AG20443 (cell line): ENCODE measurements at regions not wholly inside any gene's neighbourhood (a gene's known extent, or its start where the extent isn't known, plus 50 kb on each side); places are given as distances from the start of the nearest gene placed in this dataset.

Experiments
- DNase-seq: peaks from one replicate; pipeline ENCODE4 v3.0.0; 2012; ENCODE audit warnings: low spot score, mixed read lengths

GRCh38 chr12:39240587-39240986 is 202.3 kb downstream of the KIF21A start:
- no peak for DNase-seq

DNA sequence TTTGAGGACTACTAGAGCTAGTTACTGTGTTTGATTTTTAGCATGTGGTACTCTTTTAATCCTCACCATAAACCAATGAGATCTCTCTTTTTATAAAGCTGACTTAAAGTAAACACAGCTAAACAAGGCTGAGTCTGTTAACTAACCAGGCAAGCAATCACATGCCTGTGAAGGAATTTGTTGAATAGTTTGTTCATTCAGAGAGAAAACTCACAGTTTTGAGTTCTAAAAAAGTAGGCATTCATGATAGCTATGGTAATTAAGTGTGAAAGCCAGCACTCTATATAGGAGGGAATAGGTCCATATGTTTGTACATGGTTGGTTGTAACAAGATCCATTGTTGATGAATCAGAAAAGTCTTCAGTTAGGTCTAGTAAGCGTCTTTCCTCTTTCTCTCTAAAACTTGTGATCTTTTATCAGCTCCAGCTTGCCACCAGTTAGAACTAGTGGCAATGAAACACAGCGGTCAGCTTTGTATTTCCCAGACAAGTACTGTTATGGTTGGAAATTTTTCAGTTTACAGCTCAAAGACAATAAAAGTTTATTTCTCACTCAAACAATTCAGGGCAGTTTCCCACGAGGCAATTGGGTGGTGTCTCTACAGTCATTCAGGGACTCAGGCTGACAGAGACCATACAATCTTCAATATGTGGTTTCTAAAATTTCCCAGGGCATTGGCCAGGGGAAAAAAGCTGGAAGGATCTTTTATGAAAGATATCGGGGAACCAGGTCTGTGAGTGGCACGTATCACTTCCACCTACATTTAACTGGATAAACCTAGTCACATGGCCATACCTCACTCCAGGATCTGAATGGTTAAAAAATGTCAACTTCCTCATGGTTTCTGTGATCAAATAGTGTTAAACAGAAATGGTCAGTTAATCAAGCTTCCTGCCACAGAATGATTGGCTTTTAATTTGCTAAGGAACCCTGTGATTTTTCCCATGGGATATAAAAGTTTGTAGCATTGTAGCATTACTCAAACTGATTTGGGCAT is 203.1 kb downstream of the KIF21A start:
- DNase-seq, result no peak

- DNase-seq, result peak; percentile 10
These were observed 205.9 kb downstream of the KIF21A start for GRCh38 chr12:39237004-39237403.

- DNase-seq, result no peak
These were observed 206.7 kb downstream of the KIF21A start for GRCh38 chr12:39235990-39236767.

DNA sequence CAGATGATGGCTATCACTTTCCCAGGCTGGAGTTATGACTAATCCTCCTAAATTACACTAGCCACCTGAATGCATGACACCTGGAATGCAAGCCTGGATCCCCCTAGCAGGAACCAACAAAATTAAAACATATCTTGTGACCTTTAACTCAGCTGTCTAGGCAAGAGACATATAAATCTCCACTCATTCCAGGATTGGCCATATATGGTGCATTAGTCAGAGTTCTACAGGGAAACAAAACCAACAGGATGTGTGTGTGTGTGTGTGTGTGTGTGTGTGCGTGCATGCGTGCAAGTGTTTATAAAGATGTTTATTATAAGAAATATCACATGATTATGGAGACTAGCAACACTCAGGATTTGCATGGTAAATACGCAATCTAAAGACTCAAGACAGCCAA is 212.8 kb downstream of the KIF21A start:
- no peak for DNase-seq

DNA sequence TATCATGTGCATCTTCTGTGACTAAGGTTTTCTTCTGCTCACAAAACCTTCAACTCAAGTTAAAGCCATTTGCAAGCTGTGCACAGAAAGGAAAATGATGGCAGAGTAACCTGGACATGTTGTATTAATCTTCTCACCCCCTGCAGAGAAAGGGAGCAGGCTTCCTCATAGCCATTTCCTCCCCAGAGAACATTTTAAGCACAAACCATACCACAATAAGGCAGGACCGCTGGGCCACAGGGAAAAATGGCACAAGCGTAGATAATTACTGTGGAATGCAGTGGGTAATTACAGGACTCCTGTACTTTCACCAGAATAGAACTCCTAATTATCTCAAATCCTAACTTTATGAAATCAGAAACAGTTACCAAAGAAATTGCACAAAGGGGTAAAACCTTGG is 215.7 kb downstream of the KIF21A start:
- DNase-seq, result no peak

DNA sequence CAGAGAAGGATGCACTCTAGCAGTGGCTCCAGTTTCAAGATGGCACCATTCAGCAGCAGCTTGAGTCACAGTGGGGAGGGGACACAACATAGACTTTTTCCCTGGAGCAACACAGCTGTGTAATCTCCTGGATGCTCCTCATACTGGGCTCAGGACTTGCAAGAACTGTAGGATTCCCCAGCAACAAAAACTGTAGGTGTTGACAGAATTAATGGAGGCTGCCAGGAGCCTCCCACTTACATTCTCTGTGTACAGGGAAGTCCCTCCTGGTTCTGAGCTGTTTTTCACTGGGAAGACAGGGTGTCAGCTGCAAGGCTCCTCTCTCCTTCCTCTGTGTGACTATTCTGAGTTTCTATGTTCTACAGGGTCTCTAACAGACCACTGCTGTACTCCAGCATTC is 217.9 kb downstream of the KIF21A start:
- no peak for DNase-seq

- no peak for DNase-seq
These were observed 237.0 kb downstream of the KIF21A start for GRCh38 chr12:39205969-39206368.

- no peak for DNase-seq
These were observed 243.6 kb downstream of the KIF21A start for GRCh38 chr12:39199351-39199750.

DNA sequence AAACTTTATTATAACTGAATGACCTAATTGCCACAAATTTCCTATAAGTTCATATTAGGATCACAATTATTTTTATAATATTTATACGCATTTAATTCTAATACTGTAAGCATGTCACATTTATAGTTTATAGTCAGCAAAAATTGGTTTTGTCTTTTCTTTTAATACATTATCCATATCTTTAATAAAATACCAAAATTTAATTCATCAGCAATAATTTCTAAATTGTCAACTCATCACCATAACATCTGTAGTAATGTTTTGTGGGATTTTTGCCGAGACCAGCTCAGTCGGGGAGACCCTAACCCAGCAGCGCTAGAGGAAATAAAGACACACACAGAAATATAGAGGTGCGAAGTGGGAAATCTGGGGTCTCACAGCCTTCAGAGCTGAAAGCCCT is 254.2 kb downstream of the KIF21A start:
- DNase-seq, result no peak

DNA sequence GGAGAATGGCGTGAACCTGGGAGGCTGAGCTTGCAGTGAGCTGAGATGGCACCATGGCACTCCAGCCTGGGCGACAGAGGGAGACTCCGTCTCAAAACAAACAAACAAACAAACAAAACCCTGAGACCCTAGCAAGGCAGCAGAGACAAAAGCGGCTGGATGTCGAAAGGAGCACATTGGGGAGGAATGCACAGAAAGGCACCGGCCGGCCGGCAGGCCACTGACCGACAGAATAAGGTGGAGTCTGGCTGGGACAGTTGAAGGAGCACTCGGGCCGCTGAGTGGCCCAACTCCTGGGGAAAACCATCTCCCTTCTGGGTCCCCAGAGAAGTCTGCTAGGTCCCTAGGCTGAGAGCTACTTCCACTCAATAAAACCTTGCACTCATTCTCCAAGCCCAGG is 256.2 kb downstream of the KIF21A start:
- no peak for DNase-seq

DNA sequence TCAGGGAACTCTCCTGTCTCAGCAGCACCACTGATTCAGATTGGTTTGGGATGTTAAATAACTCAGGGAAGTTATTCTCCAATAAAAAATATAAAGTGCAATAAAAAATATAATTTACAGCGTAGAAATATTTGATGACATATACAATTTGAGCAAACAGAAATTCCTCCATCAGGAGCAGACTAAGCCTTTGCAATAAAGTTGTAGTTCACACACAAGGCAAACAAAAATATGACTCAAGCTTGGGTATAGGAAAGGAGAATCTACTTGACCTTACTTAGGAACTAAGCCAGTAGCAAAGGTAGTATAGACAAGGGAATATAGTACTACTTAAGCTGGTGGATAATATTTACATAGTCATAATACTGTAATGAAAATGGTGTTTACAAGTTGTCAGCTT is 264.1 kb downstream of the KIF21A start:
- no peak for DNase-seq

DNA sequence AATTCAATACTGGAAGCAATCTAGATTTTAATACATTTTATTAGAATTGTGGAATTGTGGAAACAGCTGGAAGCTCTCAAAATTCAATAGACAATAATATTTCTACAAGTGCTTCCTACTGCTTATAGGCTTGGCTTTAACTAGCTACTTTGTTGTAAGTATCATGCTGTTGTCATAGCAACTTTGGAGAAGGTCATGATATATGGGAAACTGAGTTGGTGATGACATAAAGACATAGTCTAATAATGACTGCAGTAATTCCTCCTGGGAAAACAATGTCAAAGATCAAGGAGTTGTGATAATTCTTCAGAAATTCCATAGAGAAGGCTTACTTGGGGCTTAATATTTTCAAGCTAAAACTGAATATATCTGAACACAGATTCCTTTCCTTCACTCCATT is 266.6 kb downstream of the KIF21A start:
- no peak for DNase-seq

- no peak for DNase-seq
These were observed 268.3 kb upstream of the CPNE8 start for GRCh38 chr12:39173726-39174125.

- DNase-seq, result no peak
These were observed 259.9 kb upstream of the CPNE8 start for GRCh38 chr12:39165338-39165737.

- no peak for DNase-seq
These were observed 256.2 kb upstream of the CPNE8 start for GRCh38 chr12:39161465-39162085.

DNA sequence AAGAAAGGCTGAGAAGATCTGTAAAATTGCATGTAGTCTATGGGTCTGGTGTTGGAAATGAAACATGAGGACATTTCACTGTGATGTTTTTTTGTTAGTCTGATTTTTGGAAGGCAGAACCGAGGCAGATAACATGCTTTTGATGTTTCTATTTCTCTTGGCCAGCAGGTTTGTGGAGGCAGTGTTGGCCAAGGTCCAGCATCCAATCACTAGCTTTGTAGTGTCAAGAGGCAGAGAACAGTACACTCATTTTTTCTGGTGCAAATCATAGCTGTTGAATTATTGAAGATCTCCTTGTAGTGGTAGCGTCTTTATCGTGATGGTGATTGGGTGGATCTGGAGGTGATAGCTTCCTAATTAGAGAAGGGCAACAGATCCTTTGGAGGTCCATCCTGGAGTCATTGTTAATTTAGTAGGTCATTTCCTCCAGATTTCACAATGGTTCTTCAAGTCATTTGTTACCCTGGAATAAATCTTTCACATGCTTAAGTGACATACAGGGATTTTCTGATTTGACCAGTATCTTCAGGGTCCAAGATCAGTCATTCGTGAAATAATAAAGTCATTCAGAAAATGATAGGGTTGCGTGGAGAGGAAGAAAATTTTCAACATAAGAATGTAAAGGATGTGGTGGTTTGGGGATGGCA is 252.4 kb upstream of the CPNE8 start:
- DNase-seq, result no peak

DNA sequence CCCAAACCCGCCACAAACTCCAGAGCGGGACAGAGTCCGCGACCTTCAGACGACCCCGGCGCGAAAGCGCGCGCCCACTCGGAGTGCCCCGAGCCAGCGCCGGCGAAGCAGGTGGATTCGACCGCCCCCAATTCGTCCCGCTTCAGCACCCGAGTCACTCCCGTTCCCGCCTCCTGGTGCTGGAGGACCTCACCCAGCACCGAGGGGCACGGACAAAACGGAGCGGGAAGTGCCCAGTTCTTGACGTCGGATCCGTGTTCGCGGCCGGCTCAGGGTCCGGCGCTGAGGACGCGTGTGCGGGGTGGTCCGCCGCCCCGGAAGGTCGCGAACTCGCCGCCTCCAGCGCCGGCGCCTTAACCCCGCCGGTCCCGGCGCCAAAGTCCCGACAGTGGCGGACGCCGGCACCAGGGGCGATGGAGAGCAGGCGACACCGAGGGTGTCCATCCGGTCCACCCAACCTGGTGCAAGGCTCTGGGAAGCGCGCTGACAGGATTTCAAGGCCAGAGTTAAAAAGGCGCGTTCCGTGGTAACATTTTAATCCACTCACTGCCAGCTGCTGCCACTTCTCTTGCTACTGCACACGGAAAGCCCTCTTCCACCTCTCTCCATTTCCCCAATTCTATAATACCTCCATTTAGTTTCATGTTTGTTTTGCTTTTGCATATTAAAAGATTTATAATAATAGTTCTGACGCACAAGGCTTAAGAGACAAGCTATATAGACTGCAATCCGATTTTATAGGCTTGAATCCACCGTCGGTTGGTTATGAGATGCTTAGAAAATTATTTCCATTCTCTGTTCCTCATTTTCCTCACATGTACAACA is 240.0 kb upstream of the CPNE8 start:
- peak; percentile 81 for DNase-seq

- DNase-seq, result peak; percentile 8
These were observed 239.2 kb upstream of the CPNE8 start for GRCh38 chr12:39144613-39145061.

DNA sequence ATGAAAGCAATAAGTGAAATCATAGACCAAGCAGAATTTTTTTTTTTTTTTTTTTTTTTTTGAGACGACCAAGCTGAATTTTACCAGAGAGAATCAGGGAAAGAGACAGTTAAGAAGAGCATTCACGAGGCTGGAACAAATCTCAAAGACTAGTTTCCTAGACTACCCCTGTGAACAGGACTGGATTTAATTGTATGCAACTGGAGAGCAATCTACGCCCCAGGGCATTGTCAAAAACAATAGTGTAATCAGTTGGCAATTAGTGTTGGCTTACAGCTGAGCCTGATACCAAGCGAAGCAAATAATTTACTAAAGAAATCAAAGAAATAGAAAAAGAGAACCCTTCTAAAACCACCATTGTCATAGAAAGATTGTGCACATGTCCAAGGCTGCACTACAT is 232.9 kb upstream of the CPNE8 start:
- DNase-seq, result no peak

DNA sequence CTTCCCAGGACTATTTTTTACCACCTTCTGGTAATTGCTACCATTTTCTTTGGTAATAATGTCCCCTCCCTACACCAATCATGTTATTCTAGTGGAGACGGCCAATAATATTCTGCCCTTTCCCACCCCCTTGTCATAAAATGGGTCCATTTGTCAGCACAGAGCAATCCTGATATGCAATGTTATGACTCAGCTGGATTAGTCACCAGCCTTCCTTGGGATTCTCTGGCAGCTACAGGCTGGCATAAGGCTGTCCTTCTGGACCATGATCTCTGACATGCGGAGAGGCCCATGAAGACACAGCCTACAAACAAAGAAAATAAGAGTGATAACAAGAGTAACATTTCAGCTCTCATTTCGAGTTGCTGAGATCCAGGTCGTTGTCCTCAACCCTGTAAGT is 222.0 kb upstream of the CPNE8 start:
- DNase-seq, result peak; percentile 25
